RWPE1 (cell line): ENCODE measurements at regions not wholly inside any gene's neighbourhood (a gene's known extent, or its start where the extent isn't known, plus 50 kb on each side); places are given as distances from the start of the nearest gene placed in this dataset.

ENCODE experiments used
- CTCF ChIA-PET: fragments of 350-600 bp; sonication (Branson Sonifier 250); formaldehyde crosslinking; extraction: SDS; loops from one replicate; lab custom pipeline; 2021; lab: Yijun Ruan, JAX
- POLR2A ChIA-PET: fragments of 400-600 bp; formaldehyde crosslinking; extraction: SDS; loops from one replicate; lab custom pipeline; 2020; ENCODE audit warnings: antibody characterized with exemption; ENCODE audit not compliant: low non-redundant PET; lab: Yijun Ruan, JAX
- DNase-seq: peaks from one replicate; pipeline ENCODE4 v3.0.0; 2012; ENCODE audit warnings: low spot score
- H3K27ac ChIP-seq: fragments of 450-650 bp; 2 replicates; pipeline ENCODE4 v1.5.1; 2017
- CTCF ChIP-seq: fragments of 450-650 bp; conservative IDR thresholded peaks from 2 replicates; pipeline ENCODE4 v1.5.1; 2017; ENCODE audit warnings: low read depth, mild to moderate bottlenecking

GRCh38 chr2:133732059-133732458, 163.8 kb upstream of the NCKAP5 start:
- POLR2A ChIA-PET, result no interaction called here
- DNase-seq, result no peak
- H3K27ac ChIP-seq, result no peak overlapping the region
- CTCF ChIA-PET, result no interaction called here
- TF ChIP-seq CTCF, result no peak

- CTCF ChIA-PET, result no interaction called here
Measured at GRCh38 chr2:133732982-133733900, 165.0 kb upstream of the NCKAP5 start.

GRCh38 chr2:133733901-133734255, 165.6 kb upstream of the NCKAP5 start:
- H3K27ac ChIP-seq, result no peak overlapping the region
- DNase-seq, result no peak
- TF ChIP-seq CTCF, result no peak
- CTCF ChIA-PET, result no interaction called here
- POLR2A ChIA-PET, result no interaction called here

More at GRCh38 chr2:133732982-133733900, 165.0 kb upstream of the NCKAP5 start:
- no peak overlapping the region for H3K27ac ChIP-seq
- no peak for DNase-seq
- POLR2A ChIA-PET, result no interaction called here
- no peak for TF ChIP-seq CTCF

- CTCF ChIA-PET, result no interaction called here
- POLR2A ChIA-PET, result no interaction called here
- no peak for DNase-seq
- no peak for TF ChIP-seq CTCF
- H3K27ac ChIP-seq, result no peak overlapping the region
Measured at GRCh38 chr2:133734716-133735495, 166.6 kb upstream of the NCKAP5 start.

GRCh38 chr2:133736674-133737073, 168.4 kb upstream of the NCKAP5 start:
- POLR2A ChIA-PET, result no interaction called here
- TF ChIP-seq CTCF, result no peak
- no peak for DNase-seq
- no peak overlapping the region for H3K27ac ChIP-seq
- CTCF ChIA-PET, result no interaction called here

- no peak for TF ChIP-seq CTCF
- DNase-seq, result no peak
- H3K27ac ChIP-seq, result no peak overlapping the region
- CTCF ChIA-PET, result no interaction called here
- POLR2A ChIA-PET, result no interaction called here
Measured at GRCh38 chr2:133737242-133737993, 169.2 kb upstream of the NCKAP5 start.
